ENCODE measurements at regions not wholly inside any gene's neighbourhood (a gene's known extent, or its start where the extent isn't known, plus 50 kb on each side); places are given as distances from the start of the nearest gene placed in this dataset.

GRCh38 chr11:115721296-115721995 lies 217.2 kb upstream of the CADM1 start:
- no peak for TF ChIP-seq EP300 (conservative IDR thresholded peaks at IDR 0.05; ENCODE audit: poor library complexity, severe bottlenecking)
- TF ChIP-seq CTCF (IDR thresholded peaks at IDR 0.05; ENCODE audit: poor library complexity, severe bottlenecking) = no peak
- TF ChIP-seq POLR2AphosphoS5 (IDR thresholded peaks at IDR 0.05) = no peak
- no peak for TF ChIP-seq SMC3 (conservative IDR thresholded peaks at IDR 0.05; ENCODE audit: poor library complexity)

Measured in neural cell (in vitro differentiated cells).